GF-D8 (cell line): ENCODE measurements at regions not wholly inside any gene's neighbourhood (a gene's known extent, or its start where the extent isn't known, plus 50 kb on each side); places are given as distances from the start of the nearest gene placed in this dataset.

ENCODE experiments used
- DNase-seq: peaks from one replicate; lab custom pipeline; 2025; lab: John Stamatoyannopoulos, UW

GRCh38 chr11:37762079-37762478 is 1164.0 kb upstream of the RAG2 start:
- DNase-seq: no peak

- DNase-seq: no peak
Observed at GRCh38 chr11:37755521-37755920, 1157.5 kb upstream of the RAG2 start.

- no peak for DNase-seq
Observed at GRCh38 chr11:37748641-37749040, 1150.6 kb upstream of the RAG2 start.

GRCh38 chr11:37747121-37747520 is 1149.1 kb upstream of the RAG2 start:
- DNase-seq: no peak

GRCh38 chr11:37727371-37727770 is 1129.3 kb upstream of the RAG2 start:
- DNase-seq: no peak

GRCh38 chr11:37724315-37724714 is 1126.3 kb upstream of the RAG2 start:
- DNase-seq: no peak

- no peak for DNase-seq
Observed at GRCh38 chr11:37721485-37721884, 1123.4 kb upstream of the RAG2 start.

- DNase-seq: no peak
Observed at GRCh38 chr11:37718431-37718999, 1120.5 kb upstream of the RAG2 start.

GRCh38 chr11:37712251-37712650 is 1114.2 kb upstream of the RAG2 start:
- no peak for DNase-seq

- no peak for DNase-seq
Observed at GRCh38 chr11:37710031-37710430, 1112.0 kb upstream of the RAG2 start.

GRCh38 chr11:37704791-37705190 is 1106.8 kb upstream of the RAG2 start:
- no peak for DNase-seq

- DNase-seq: no peak
Observed at GRCh38 chr11:37699644-37700043, 1101.6 kb upstream of the RAG2 start.

GRCh38 chr11:37695283-37695682 is 1097.2 kb upstream of the RAG2 start:
- DNase-seq: no peak

GRCh38 chr11:37689951-37690350 is 1091.9 kb upstream of the RAG2 start:
- DNase-seq: no peak

- DNase-seq: no peak
Observed at GRCh38 chr11:37688456-37688855, 1090.4 kb upstream of the RAG2 start.

- DNase-seq: no peak
Observed at GRCh38 chr11:37687130-37687529, 1089.1 kb upstream of the RAG2 start.

GRCh38 chr11:37671321-37671720 is 1073.3 kb upstream of the RAG2 start:
- DNase-seq: no peak

- DNase-seq: no peak
Observed at GRCh38 chr11:37666960-37667359, 1068.9 kb upstream of the RAG2 start.

GRCh38 chr11:37657645-37658044 is 1059.6 kb upstream of the RAG2 start:
- no peak for DNase-seq

GRCh38 chr11:37647767-37648166 is 1049.7 kb upstream of the RAG2 start:
- DNase-seq: no peak

- no peak for DNase-seq
Observed at GRCh38 chr11:37643968-37644367, 1045.9 kb upstream of the RAG2 start.

- DNase-seq: no peak
Observed at GRCh38 chr11:37642296-37642695, 1044.3 kb upstream of the RAG2 start.

- no peak for DNase-seq
Observed at GRCh38 chr11:37632748-37633147, 1034.7 kb upstream of the RAG2 start.

GRCh38 chr11:37630866-37631265 is 1032.8 kb upstream of the RAG2 start:
- no peak for DNase-seq

GRCh38 chr11:37623778-37624177 is 1025.7 kb upstream of the RAG2 start:
- no peak for DNase-seq
